ENCODE measurements at regions not wholly inside any gene's neighbourhood (a gene's known extent, or its start where the extent isn't known, plus 50 kb on each side); places are given as distances from the start of the nearest gene placed in this dataset.

DNA sequence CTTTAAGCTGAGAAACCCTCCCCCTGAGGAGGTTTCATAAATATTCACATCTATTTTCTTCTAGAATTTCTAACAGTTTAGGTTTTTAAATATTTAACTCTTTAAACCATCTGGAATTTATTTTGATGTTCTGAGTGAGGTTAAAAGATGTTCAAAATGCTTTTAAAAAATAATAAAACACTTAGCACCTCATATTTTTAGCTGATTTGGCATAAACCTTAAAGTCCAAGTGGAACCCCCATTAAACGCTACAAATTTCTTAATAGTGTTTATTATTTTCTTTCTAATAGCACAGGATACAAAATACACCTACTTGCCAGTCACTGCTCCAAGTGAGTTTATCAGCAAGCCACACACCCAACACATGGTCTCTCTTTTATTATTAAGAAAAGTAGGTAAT lies 277.2 kb downstream of the QDPR start (continued):
- TF ChIP-seq, protein P1, sequence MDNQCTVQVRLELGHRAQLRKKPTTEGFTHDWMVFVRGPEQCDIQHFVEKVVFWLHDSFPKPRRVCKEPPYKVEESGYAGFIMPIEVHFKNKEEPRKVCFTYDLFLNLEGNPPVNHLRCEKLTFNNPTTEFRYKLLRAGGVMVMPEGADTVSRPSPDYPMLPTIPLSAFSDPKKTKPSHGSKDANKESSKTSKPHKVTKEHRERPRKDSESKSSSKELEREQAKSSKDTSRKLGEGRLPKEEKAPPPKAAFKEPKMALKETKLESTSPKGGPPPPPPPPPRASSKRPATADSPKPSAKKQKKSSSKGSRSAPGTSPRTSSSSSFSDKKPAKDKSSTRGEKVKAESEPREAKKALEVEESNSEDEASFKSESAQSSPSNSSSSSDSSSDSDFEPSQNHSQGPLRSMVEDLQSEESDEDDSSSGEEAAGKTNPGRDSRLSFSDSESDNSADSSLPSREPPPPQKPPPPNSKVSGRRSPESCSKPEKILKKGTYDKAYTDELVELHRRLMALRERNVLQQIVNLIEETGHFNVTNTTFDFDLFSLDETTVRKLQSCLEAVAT (IDR thresholded peaks at IDR 0.05) = no peak
- no peak for TF ChIP-seq CBX3 (IDR thresholded peaks at IDR 0.05; ENCODE audit: borderline replicate concordance, low read depth)
- no peak for TF ChIP-seq YBX1 (IDR thresholded peaks at IDR 0.05)

DNA sequence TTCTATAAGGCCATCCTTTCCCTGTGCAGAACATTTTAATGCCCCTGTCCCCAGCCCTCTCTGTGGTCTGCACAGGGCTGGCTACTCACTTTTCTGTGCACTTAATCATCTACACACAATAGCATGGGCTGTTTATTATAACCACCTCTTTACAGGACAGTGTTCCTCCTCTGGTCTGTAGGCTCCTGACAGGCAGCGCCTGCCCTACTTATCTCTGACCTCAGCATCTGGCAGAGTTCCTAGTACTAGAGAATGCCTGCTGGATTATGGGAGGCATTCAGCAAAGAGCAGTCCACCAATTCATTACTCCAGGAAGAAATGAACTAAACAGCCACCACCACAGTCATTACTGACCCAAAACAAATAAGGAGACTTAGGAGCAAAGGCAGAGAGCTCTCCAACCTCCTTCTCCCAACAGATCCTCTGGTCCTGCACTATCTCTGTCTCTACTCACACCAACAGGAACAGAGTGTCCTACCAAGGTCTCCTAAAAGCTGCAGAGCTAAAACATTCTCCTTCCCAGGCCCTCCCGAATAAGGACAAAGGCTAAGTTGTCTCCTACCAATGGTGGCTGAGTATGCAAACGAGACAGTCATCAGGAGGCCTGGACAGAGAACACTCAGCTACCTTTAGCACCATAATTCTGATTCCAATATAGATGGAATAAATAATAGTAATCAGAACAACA lies 279.2 kb downstream of the QDPR start:
- Histone ChIP-seq H3K9ac (ENCODE audit: control insufficient read depth, insufficient read depth, low read length) (no peak overlapping the region), H2AFZ (ENCODE audit: control insufficient read depth, low read depth, low read length) (no peak overlapping the region), H3K36me3 (ENCODE audit: control insufficient read depth in 2 of 2, insufficient read depth in 2 of 2, low read length in 1 of 2) (no peaks in the 10 kb centered on the region), H3K79me2 (ENCODE audit: control insufficient read depth, insufficient read depth, low read length) (no peaks in the 10 kb centered on the region), H3K4me1 (ENCODE audit: control insufficient read depth, insufficient read depth, low read length) (no peaks in the 10 kb centered on the region), H3K4me2 (ENCODE audit: control insufficient read depth, insufficient read depth) (no peak overlapping the region), H3K27ac (ENCODE audit: control insufficient read depth, insufficient read depth) (no peak overlapping the region), H4K20me1 (ENCODE audit: control insufficient read depth, insufficient read depth) (no peaks in the 10 kb centered on the region), H3K9me3 (replicated peaks; ENCODE audit: control insufficient read depth, insufficient read depth, low read length) (no peaks in the 10 kb centered on the region), H3K27me3 (replicated peaks in 1 of 2; ENCODE audit: control insufficient read depth in 2 of 2, insufficient read depth in 2 of 2, low read length in 1 of 2) (no peaks in the 10 kb centered on the region), H3K4me3 (no peak overlapping the region)
- no TSS peak for BruUV-seq (replicated peaks)
- SMC1A ChIA-PET (ENCODE audit: uncharacterized antibody, unreplicated experiment) = interaction anchor here (1.0 to 1.4 kb wide), 2 partner anchors 10 to 91 kb away, joined by 3 read pairs; no protein-coding TSS in a partner anchor
- in situ Hi-C loops (cut with MboI) (no loop called here), intact Hi-C loops (cut with micrococcal nuclease; ENCODE audit: unreplicated experiment) (no loop called here)
- 7% methylated on average over 3 of the region's 3 CpGs for WGBS (ENCODE audit: insufficient coverage, insufficient replicate concordance, low lambda C conversion rate, missing lambda C conversion rate)
- FAIRE-seq = no peak
- CTCF ChIA-PET = no interaction called here
- POLR2A ChIA-PET = interaction anchor here (0.5 kb wide), 1 partner anchor 163 kb away, joined by 7 read pairs; no protein-coding TSS in a partner anchor
- ATAC-seq = no peak
- RAD21 ChIA-PET (ENCODE audit: unreplicated experiment) = no interaction called here
- no peak for DNase-seq (ENCODE audit: low read depth, low spot score)
- TF ChIP-seq, protein P2, sequence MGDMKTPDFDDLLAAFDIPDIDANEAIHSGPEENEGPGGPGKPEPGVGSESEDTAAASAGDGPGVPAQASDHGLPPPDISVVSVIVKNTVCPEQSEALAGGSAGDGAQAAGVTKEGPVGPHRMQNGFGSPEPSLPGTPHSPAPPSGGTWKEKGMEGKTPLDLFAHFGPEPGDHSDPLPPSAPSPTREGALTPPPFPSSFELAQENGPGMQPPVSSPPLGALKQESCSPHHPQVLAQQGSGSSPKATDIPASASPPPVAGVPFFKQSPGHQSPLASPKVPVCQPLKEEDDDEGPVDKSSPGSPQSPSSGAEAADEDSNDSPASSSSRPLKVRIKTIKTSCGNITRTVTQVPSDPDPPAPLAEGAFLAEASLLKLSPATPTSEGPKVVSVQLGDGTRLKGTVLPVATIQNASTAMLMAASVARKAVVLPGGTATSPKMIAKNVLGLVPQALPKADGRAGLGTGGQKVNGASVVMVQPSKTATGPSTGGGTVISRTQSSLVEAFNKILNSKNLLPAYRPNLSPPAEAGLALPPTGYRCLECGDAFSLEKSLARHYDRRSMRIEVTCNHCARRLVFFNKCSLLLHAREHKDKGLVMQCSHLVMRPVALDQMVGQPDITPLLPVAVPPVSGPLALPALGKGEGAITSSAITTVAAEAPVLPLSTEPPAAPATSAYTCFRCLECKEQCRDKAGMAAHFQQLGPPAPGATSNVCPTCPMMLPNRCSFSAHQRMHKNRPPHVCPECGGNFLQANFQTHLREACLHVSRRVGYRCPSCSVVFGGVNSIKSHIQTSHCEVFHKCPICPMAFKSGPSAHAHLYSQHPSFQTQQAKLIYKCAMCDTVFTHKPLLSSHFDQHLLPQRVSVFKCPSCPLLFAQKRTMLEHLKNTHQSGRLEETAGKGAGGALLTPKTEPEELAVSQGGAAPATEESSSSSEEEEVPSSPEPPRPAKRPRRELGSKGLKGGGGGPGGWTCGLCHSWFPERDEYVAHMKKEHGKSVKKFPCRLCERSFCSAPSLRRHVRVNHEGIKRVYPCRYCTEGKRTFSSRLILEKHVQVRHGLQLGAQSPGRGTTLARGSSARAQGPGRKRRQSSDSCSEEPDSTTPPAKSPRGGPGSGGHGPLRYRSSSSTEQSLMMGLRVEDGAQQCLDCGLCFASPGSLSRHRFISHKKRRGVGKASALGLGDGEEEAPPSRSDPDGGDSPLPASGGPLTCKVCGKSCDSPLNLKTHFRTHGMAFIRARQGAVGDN (IDR thresholded peaks at IDR 0.05) = no peak
- no peak for TF ChIP-seq GABPA (IDR thresholded peaks at IDR 0.05; ENCODE audit: low read depth)
- TF ChIP-seq, protein P3, sequence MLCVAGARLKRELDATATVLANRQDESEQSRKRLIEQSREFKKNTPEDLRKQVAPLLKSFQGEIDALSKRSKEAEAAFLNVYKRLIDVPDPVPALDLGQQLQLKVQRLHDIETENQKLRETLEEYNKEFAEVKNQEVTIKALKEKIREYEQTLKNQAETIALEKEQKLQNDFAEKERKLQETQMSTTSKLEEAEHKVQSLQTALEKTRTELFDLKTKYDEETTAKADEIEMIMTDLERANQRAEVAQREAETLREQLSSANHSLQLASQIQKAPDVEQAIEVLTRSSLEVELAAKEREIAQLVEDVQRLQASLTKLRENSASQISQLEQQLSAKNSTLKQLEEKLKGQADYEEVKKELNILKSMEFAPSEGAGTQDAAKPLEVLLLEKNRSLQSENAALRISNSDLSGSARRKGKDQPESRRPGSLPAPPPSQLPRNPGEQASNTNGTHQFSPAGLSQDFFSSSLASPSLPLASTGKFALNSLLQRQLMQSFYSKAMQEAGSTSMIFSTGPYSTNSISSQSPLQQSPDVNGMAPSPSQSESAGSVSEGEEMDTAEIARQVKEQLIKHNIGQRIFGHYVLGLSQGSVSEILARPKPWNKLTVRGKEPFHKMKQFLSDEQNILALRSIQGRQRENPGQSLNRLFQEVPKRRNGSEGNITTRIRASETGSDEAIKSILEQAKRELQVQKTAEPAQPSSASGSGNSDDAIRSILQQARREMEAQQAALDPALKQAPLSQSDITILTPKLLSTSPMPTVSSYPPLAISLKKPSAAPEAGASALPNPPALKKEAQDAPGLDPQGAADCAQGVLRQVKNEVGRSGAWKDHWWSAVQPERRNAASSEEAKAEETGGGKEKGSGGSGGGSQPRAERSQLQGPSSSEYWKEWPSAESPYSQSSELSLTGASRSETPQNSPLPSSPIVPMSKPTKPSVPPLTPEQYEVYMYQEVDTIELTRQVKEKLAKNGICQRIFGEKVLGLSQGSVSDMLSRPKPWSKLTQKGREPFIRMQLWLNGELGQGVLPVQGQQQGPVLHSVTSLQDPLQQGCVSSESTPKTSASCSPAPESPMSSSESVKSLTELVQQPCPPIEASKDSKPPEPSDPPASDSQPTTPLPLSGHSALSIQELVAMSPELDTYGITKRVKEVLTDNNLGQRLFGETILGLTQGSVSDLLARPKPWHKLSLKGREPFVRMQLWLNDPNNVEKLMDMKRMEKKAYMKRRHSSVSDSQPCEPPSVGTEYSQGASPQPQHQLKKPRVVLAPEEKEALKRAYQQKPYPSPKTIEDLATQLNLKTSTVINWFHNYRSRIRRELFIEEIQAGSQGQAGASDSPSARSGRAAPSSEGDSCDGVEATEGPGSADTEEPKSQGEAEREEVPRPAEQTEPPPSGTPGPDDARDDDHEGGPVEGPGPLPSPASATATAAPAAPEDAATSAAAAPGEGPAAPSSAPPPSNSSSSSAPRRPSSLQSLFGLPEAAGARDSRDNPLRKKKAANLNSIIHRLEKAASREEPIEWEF (IDR thresholded peaks at IDR 0.05; ENCODE audit: insufficient replicate concordance, low read depth, low read length) = no peak
- TF ChIP-seq, protein P4, sequence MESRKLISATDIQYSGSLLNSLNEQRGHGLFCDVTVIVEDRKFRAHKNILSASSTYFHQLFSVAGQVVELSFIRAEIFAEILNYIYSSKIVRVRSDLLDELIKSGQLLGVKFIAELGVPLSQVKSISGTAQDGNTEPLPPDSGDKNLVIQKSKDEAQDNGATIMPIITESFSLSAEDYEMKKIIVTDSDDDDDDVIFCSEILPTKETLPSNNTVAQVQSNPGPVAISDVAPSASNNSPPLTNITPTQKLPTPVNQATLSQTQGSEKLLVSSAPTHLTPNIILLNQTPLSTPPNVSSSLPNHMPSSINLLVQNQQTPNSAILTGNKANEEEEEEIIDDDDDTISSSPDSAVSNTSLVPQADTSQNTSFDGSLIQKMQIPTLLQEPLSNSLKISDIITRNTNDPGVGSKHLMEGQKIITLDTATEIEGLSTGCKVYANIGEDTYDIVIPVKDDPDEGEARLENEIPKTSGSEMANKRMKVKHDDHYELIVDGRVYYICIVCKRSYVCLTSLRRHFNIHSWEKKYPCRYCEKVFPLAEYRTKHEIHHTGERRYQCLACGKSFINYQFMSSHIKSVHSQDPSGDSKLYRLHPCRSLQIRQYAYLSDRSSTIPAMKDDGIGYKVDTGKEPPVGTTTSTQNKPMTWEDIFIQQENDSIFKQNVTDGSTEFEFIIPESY (IDR thresholded peaks at IDR 0.05) = no peak
